MM.1S (cell line): ENCODE measurements at regions not wholly inside any gene's neighbourhood (a gene's known extent, or its start where the extent isn't known, plus 50 kb on each side); places are given as distances from the start of the nearest gene placed in this dataset.

Experiments
- DNase-seq: peaks from one replicate; pipeline ENCODE4 v3.0.0-alpha.2; 2015
- H2AFZ ChIP-seq: fragments of 300-600 bp; sonication (generic); 2 replicates; pipeline ENCODE4 v1.6.0; 2016; ENCODE audit warnings: antibody characterized with exemption, low read length
- H3F3A ChIP-seq: fragments of 300-600 bp; sonication (generic); 2 replicates; pipeline ENCODE4 v1.6.1; 2016; ENCODE audit warnings: mild to moderate bottlenecking, antibody characterized with exemption, low read length, moderate library complexity, mixed read lengths; ENCODE audit not compliant: insufficient read depth
- H3K27ac ChIP-seq: fragments of 300-600 bp; sonication (generic); 2 replicates; pipeline ENCODE4 v1.5.1; 2016; ENCODE audit warnings: mild to moderate bottlenecking, low read length
- H3K27me3 ChIP-seq: fragments of 300-600 bp; sonication (generic); replicated peaks from 2 replicates; pipeline ENCODE4 v1.6.0; 2016; ENCODE audit warnings: low read length; ENCODE audit not compliant: insufficient read depth
- H3K36me3 ChIP-seq: fragments of 300-600 bp; sonication (generic); replicated peaks from 2 replicates; pipeline ENCODE4 v1.6.1; 2016; ENCODE audit warnings: mild to moderate bottlenecking, low read length, mixed read lengths; ENCODE audit not compliant: insufficient read depth
- H3K4me1 ChIP-seq: fragments of 300-600 bp; sonication (generic); 2 replicates; pipeline ENCODE4 v1.6.1; 2016; ENCODE audit warnings: low read length, mixed read lengths
- H3K4me2 ChIP-seq: fragments of 300-600 bp; sonication (generic); 2 replicates; pipeline ENCODE4 v1.6.0; 2016; ENCODE audit warnings: low read depth, low read length
- H3K4me3 ChIP-seq: fragments of 300-600 bp; sonication (generic); 2 replicates; pipeline ENCODE4 v1.5.1; 2016; ENCODE audit warnings: low read length, mixed read lengths
- H3K79me2 ChIP-seq: fragments of 300-600 bp; sonication (generic); 2 replicates; pipeline ENCODE4 v1.6.1; 2016; ENCODE audit warnings: mixed run types, low read length, mixed read lengths
- H3K9ac ChIP-seq: fragments of 300-600 bp; sonication (generic); 2 replicates; pipeline ENCODE4 v1.6.1; 2016; ENCODE audit warnings: low read length, mixed read lengths
- H3K9me2 ChIP-seq: fragments of 300-600 bp; sonication (generic); replicated peaks from 2 replicates; pipeline ENCODE4 v1.6.1; 2016; ENCODE audit warnings: mild to moderate bottlenecking, low read length, mixed read lengths; ENCODE audit not compliant: insufficient read depth
- H3K9me3 ChIP-seq: fragments of 300-600 bp; sonication (generic); replicated peaks from 2 replicates; pipeline ENCODE4 v1.6.1; 2016; ENCODE audit warnings: mild to moderate bottlenecking, low read length, mixed read lengths; ENCODE audit not compliant: insufficient read depth
- H4K20me1 ChIP-seq: fragments of 300-600 bp; sonication (generic); 2 replicates; pipeline ENCODE4 v1.6.1; 2016; ENCODE audit warnings: mild to moderate bottlenecking, low read length, moderate library complexity, mixed read lengths; ENCODE audit not compliant: insufficient read depth
- EZH2 ChIP-seq: fragments of 300-600 bp; sonication (generic); optimal IDR thresholded peaks from 2 replicates; pipeline ENCODE3; 2017; ENCODE audit warnings: low read depth, mild to moderate bottlenecking, antibody characterized with exemption, low read length, mixed read lengths
- EZH2phosphoT487 ChIP-seq: fragments of 300-600 bp; sonication (generic); IDR thresholded peaks from 2 replicates; pipeline ENCODE4 v1.6.1; 2018; ENCODE audit warnings: antibody characterized with exemption, low read length
- TF ChIP-seq, protein P1 (sequence below): fragments of 300-600 bp; sonication (generic); IDR thresholded peaks from 2 replicates; pipeline ENCODE4 v1.5.1; 2016; ENCODE audit warnings: antibody characterized with exemption, low read length, mixed read lengths

DNA sequence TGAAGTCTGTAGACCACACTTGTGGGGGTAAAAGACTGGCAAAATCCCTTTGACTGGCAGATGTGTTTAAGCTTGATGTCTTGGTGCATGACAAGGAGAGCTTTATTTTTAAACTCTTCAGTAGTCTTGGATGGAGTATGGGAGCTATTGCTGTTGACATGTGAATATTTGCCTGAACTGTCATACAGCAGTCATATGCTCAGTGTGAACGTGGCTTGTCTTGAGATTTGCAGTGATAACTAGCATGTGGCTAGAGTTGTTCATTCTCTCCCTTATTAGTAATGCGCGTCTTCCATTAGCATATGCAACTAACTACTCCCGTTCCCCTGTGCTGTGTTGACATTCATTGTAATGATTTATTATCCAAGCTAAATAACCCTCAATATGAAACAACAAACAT is 523.6 kb upstream of the WWC1 start:
- Histone ChIP-seq H3K4me1 (no peaks in the 10 kb centered on the region), H3K4me3 (no peak overlapping the region), H3K36me3 (no peaks in the 10 kb centered on the region), H3K9ac (no peak overlapping the region), H3K4me2 (no peak overlapping the region), H4K20me1 (no peaks in the 10 kb centered on the region), H3K9me3 (no peaks in the 10 kb centered on the region), H2AFZ (no peak overlapping the region), H3K9me2 (no peaks in the 10 kb centered on the region), H3F3A (no peaks in the 10 kb centered on the region), H3K27me3 (no peaks in the 10 kb centered on the region), H3K79me2 (no peaks in the 10 kb centered on the region), H3K27ac (no peak overlapping the region)
- DNase-seq, result no peak
- no peak for TF ChIP-seq EZH2phosphoT487
- TF ChIP-seq, protein P1, sequence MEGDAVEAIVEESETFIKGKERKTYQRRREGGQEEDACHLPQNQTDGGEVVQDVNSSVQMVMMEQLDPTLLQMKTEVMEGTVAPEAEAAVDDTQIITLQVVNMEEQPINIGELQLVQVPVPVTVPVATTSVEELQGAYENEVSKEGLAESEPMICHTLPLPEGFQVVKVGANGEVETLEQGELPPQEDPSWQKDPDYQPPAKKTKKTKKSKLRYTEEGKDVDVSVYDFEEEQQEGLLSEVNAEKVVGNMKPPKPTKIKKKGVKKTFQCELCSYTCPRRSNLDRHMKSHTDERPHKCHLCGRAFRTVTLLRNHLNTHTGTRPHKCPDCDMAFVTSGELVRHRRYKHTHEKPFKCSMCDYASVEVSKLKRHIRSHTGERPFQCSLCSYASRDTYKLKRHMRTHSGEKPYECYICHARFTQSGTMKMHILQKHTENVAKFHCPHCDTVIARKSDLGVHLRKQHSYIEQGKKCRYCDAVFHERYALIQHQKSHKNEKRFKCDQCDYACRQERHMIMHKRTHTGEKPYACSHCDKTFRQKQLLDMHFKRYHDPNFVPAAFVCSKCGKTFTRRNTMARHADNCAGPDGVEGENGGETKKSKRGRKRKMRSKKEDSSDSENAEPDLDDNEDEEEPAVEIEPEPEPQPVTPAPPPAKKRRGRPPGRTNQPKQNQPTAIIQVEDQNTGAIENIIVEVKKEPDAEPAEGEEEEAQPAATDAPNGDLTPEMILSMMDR, result no peak
- TF ChIP-seq EZH2, result no peak

DNA sequence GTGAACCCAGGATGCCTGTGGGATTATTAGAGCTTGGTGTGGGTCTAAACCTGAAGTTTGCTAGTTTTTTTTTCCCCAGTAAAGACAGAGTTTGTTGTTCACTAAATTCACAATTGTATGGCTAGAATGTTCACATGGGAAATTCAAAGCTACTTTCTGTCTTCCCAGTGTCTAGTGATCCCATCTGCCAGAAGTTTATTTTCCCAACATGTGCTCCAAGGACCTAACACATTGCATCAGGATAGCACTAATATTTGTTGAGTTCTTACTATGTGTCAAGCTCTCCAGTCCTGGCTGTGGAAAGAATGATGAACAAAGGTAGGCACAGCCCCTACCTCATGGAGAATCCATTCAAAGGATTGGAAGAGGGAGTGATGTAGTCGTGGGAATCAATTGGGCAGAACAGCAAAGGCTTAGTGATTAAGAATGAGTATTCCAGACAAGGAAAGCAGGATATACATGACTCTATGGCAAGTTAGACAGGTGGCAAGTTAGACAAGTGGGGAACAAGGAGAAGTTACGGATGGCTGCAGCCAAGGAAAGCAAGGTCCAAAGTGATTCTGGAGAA is 521.5 kb upstream of the WWC1 start:
- Histone ChIP-seq H3K27ac (no peak overlapping the region), H3K4me1 (no peaks in the 10 kb centered on the region)
- no peak for TF ChIP-seq EZH2phosphoT487
- TF ChIP-seq, protein P1, result no peak
- no peak for TF ChIP-seq EZH2

DNA sequence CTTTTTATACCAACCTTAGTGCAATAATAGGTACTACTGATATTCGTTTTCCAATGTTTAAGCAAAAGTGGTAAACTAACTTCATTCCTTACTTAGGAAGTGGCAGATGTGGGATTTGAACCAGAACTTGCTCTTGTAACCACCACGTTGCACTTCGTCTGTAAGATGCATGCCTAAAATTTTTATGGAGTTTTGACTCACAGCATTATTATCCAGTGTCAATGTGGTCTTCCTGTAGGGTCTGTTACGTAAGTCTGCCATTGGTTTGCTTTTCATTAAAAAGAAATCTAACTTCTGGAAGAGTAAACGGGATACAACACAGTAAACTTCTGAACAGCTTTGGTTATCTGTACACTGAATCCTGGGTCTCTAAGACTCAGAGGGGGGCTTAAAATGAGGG is 521.0 kb upstream of the WWC1 start:
- Histone ChIP-seq H3K27ac (no peak overlapping the region), H3K9ac (no peak overlapping the region), H2AFZ (no peak overlapping the region), H3K4me2 (no peak overlapping the region), H3K27me3 (no peaks in the 10 kb centered on the region), H3K4me3 (no peak overlapping the region), H3K9me2 (no peaks in the 10 kb centered on the region), H4K20me1 (no peaks in the 10 kb centered on the region), H3K4me1 (no peaks in the 10 kb centered on the region), H3F3A (no peaks in the 10 kb centered on the region), H3K9me3 (no peaks in the 10 kb centered on the region), H3K79me2 (no peaks in the 10 kb centered on the region), H3K36me3 (no peaks in the 10 kb centered on the region)
- no peak for DNase-seq
- TF ChIP-seq EZH2, result no peak
- no peak for TF ChIP-seq EZH2phosphoT487
- TF ChIP-seq, protein P1, result no peak

More for the DNA sequence above, 521.5 kb upstream of the WWC1 start:
- DNase-seq, result no peak
- no peaks in the 10 kb centered on the region for H3F3A ChIP-seq
- H3K9me2 ChIP-seq, result no peaks in the 10 kb centered on the region
- H4K20me1 ChIP-seq, result no peaks in the 10 kb centered on the region
- H3K4me2 ChIP-seq, result no peak overlapping the region
- H3K36me3 ChIP-seq, result no peaks in the 10 kb centered on the region
- no peaks in the 10 kb centered on the region for H3K9me3 ChIP-seq
- no peaks in the 10 kb centered on the region for H3K27me3 ChIP-seq
- H3K79me2 ChIP-seq, result no peaks in the 10 kb centered on the region
- H3K9ac ChIP-seq, result no peak overlapping the region
- no peak overlapping the region for H2AFZ ChIP-seq
- no peak overlapping the region for H3K4me3 ChIP-seq
